ENCODE measurements at regions not wholly inside any gene's neighbourhood (a gene's known extent, or its start where the extent isn't known, plus 50 kb on each side); places are given as distances from the start of the nearest gene placed in this dataset.

- no peak for TF ChIP-seq ZNF558 (tag by site-specific recombination; IDR thresholded peaks at IDR 0.05)
These were observed 523.5 kb upstream of the CAMK1G start (continued) for GRCh38 chr1:209059981-209060380.

DNA sequence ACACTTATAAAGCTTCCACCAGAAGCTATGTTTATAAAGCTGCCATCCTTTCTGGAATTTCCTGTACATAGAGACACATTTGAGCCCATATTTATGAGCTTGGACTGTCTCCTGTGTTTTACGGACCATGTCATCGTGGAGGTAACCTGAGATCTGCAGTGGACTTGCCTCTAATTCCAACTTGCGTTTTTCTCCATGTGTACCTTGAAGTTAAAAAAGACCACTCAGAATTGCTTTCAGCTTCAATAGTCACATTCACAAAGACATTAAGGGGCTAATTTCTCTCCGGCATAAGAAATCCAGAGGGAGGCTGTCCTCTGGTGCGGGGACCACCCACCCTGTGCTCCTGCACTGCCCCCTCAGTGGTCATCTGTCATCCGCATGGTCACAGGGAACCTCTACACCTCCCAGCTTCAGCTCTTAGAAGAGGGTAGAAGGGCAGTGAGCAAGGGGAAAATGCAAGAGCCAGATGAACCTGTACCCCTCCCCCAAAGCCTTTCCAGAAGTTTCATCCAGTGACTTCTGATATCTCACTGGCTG, 521.4 kb upstream of the CAMK1G start:
- no peak for TF ChIP-seq ZNF626 (tag by site-specific recombination; IDR thresholded peaks at IDR 0.05)
- no peak for TF ChIP-seq REPIN1 (tag by site-specific recombination; IDR thresholded peaks at IDR 0.05; ENCODE audit: low read depth)
- no peak for TF ChIP-seq ZNF521 (tag by site-specific recombination; IDR thresholded peaks at IDR 0.05)
- no peak for TF ChIP-seq ZNF623 (tag by site-specific recombination; IDR thresholded peaks at IDR 0.05)
- no peak for TF ChIP-seq ZNF830 (tag by site-specific recombination; IDR thresholded peaks at IDR 0.05; ENCODE audit: low read depth)
- TF ChIP-seq GFI1B (tag by site-specific recombination; IDR thresholded peaks at IDR 0.05): no peak
- TF ChIP-seq ZNF785 (tag by site-specific recombination; IDR thresholded peaks at IDR 0.05): no peak
- TF ChIP-seq, protein P1, sequence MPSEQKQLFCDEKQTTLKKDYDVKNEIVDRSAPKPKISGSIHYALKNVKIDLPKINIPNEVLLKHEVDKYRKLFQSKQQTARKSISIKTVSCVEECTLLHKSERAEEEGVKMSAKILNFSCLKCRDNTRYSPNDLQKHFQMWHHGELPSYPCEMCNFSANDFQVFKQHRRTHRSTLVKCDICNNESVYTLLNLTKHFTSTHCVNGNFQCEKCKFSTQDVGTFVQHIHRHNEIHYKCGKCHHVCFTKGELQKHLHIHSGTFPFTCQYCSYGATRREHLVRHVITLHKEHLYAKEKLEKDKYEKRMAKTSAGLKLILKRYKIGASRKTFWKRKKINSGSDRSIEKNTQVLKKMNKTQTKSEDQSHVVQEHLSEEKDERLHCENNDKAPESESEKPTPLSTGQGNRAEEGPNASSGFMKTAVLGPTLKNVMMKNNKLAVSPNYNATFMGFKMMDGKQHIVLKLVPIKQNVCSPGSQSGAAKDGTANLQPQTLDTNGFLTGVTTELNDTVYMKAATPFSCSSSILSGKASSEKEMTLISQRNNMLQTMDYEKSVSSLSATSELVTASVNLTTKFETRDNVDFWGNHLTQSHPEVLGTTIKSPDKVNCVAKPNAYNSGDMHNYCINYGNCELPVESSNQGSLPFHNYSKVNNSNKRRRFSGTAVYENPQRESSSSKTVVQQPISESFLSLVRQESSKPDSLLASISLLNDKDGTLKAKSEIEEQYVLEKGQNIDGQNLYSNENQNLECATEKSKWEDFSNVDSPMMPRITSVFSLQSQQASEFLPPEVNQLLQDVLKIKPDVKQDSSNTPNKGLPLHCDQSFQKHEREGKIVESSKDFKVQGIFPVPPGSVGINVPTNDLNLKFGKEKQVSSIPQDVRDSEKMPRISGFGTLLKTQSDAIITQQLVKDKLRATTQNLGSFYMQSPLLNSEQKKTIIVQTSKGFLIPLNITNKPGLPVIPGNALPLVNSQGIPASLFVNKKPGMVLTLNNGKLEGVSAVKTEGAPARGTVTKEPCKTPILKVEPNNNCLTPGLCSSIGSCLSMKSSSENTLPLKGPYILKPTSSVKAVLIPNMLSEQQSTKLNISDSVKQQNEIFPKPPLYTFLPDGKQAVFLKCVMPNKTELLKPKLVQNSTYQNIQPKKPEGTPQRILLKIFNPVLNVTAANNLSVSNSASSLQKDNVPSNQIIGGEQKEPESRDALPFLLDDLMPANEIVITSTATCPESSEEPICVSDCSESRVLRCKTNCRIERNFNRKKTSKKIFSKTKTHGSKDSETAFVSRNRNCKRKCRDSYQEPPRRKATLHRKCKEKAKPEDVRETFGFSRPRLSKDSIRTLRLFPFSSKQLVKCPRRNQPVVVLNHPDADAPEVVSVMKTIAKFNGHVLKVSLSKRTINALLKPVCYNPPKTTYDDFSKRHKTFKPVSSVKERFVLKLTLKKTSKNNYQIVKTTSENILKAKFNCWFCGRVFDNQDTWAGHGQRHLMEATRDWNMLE (tag by site-specific recombination; conservative IDR thresholded peaks at IDR 0.05; ENCODE audit: low read depth): no peak
- TF ChIP-seq, protein P2, sequence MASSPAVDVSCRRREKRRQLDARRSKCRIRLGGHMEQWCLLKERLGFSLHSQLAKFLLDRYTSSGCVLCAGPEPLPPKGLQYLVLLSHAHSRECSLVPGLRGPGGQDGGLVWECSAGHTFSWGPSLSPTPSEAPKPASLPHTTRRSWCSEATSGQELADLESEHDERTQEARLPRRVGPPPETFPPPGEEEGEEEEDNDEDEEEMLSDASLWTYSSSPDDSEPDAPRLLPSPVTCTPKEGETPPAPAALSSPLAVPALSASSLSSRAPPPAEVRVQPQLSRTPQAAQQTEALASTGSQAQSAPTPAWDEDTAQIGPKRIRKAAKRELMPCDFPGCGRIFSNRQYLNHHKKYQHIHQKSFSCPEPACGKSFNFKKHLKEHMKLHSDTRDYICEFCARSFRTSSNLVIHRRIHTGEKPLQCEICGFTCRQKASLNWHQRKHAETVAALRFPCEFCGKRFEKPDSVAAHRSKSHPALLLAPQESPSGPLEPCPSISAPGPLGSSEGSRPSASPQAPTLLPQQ (tag by site-specific recombination; IDR thresholded peaks at IDR 0.05): no peak
- no peak for TF ChIP-seq ZNF423 (tag by site-specific recombination; IDR thresholded peaks at IDR 0.05)
- no peak for TF ChIP-seq ZNF707 (tag by site-specific recombination; IDR thresholded peaks at IDR 0.05)
- TF ChIP-seq ZBTB1 (tag by site-specific recombination; IDR thresholded peaks at IDR 0.05): no peak
- Histone ChIP-seq H3K27ac (ENCODE audit: extremely low read depth, low read depth, low read length) (no peak overlapping the region), H3K9me3 (ENCODE audit: control insufficient read depth, insufficient read depth, low read depth, low read length) (no peaks in the 10 kb centered on the region; the same call in 1 of the 2 replicates), H3K36me3 (ENCODE audit: control insufficient read depth in 2 of 2, insufficient read depth in 1 of 2, low read length in 2 of 2) (no peaks in the 10 kb centered on the region), H3K4me3 (ENCODE audit: low read depth, low read length) (no peak overlapping the region), H3K4me1 (ENCODE audit: control insufficient read depth, insufficient read depth, low read length) (no peaks in the 10 kb centered on the region)
- CTCF ChIA-PET: interaction anchor here (0.6 to 1.0 kb wide), 4 partner anchors 8 to 1040 kb away, joined by 3 to 6 read pairs (median 4); no protein-coding TSS in a partner anchor
- POLR2A ChIA-PET: no interaction called here

DNA sequence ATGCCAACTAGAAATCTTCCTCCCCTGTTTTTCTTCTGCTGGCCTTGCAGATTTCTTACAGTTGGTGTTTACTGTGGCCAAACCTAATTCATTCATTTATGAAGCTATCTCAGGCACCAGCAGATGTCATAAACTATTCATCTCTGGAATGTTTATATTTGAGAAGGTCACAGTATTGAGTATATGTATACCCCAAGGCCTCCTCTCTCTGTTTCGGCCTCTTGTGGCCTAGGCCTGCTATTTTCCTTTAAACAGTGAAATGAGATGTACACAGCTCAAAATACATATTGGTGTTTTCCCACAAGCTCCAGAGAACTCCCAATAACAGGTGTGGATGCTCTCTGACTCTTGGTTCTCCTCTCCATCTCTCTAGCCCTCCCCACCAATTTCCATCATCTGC, 520.7 kb upstream of the CAMK1G start:
- no peaks in the 10 kb centered on the region for H3K36me3 ChIP-seq (ENCODE audit: control insufficient read depth in 2 of 2, insufficient read depth in 1 of 2, low read length in 2 of 2)
- ChIA-PET POLR2A (no interaction called here), CTCF (interaction anchor here (1.0 kb wide), 1 partner anchor 1041 kb away, joined by 3 read pairs; no protein-coding TSS in a partner anchor)
- no peaks in the 10 kb centered on the region for H3K9me3 ChIP-seq (ENCODE audit: control insufficient read depth, insufficient read depth, low read depth, low read length)
- no peak overlapping the region for H3K27ac ChIP-seq (ENCODE audit: extremely low read depth, low read depth, low read length)
- no peaks in the 10 kb centered on the region for H3K4me1 ChIP-seq (ENCODE audit: control insufficient read depth, insufficient read depth, low read length)
- H3K4me3 ChIP-seq (ENCODE audit: low read depth, low read length): no peak overlapping the region
- TF ChIP-seq YY2 (tag by site-specific recombination; IDR thresholded peaks at IDR 0.05) (no peak), ZNF792 (tag by site-specific recombination; IDR thresholded peaks at IDR 0.05) (no peak), ZNF571 (tag by site-specific recombination; IDR thresholded peaks at IDR 0.05) (no peak), ZNF350 (tag by site-specific recombination; IDR thresholded peaks at IDR 0.05) (no peak), ZNF266 (tag by site-specific recombination; IDR thresholded peaks at IDR 0.05; ENCODE audit: low read depth) (no peak), TCF7L2 (IDR thresholded peaks at IDR 0.05; ENCODE audit: borderline replicate concordance, low read depth, low read length) (no peak), ZBTB7A (tag by site-specific recombination; IDR thresholded peaks at IDR 0.05; ENCODE audit: low read depth) (no peak), ZNF426 (tag by site-specific recombination; IDR thresholded peaks at IDR 0.05) (no peak), KLF8 (tag by site-specific recombination; IDR thresholded peaks at IDR 0.05) (no peak), ZNF404 (tag by site-specific recombination; IDR thresholded peaks at IDR 0.05) (no peak)
- TF ChIP-seq, protein P3, sequence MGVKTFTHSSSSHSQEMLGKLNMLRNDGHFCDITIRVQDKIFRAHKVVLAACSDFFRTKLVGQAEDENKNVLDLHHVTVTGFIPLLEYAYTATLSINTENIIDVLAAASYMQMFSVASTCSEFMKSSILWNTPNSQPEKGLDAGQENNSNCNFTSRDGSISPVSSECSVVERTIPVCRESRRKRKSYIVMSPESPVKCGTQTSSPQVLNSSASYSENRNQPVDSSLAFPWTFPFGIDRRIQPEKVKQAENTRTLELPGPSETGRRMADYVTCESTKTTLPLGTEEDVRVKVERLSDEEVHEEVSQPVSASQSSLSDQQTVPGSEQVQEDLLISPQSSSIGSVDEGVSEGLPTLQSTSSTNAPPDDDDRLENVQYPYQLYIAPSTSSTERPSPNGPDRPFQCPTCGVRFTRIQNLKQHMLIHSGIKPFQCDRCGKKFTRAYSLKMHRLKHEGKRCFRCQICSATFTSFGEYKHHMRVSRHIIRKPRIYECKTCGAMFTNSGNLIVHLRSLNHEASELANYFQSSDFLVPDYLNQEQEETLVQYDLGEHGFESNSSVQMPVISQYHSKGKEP (tag by site-specific recombination; IDR thresholded peaks at IDR 0.05): no peak
